NT2/D1 (cell line): ENCODE measurements at regions not wholly inside any gene's neighbourhood (a gene's known extent, or its start where the extent isn't known, plus 50 kb on each side); places are given as distances from the start of the nearest gene placed in this dataset.

Source experiments
- SUZ12 ChIP-seq: IDR thresholded peaks from 2 replicates; pipeline ENCODE4 v1.6.1; 2011; ENCODE audit not compliant: insufficient read length, insufficient read depth; ENCODE audit errors: extremely low read depth
- YY1 ChIP-seq: IDR thresholded peaks from 2 replicates; pipeline ENCODE4 v1.6.1; 2011; ENCODE audit not compliant: insufficient read length, insufficient read depth

DNA sequence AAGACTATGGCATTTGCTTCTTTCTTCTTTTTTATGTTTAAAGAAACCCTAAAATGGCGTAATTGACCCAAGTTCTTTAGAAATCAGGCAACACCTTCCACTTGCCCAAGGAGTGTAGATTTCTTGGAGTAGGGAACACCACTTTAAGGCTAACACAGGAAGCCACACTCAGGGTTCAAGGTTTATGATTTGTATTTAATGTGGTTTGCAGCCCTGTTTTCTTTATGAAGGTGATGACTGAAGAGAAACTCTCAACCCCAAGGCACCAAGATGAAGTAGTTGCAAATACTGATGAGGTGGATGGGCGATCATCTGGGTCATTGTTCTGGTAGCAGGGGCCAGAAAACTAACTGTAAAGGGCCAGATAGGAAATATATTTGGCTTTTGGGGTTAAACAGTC is 101.1 kb downstream of the DLEU7 start:
- no peak for TF ChIP-seq SUZ12
- TF ChIP-seq YY1: no peak
